Liver (tissue), 3 donors: ENCODE measurements at regions not wholly inside any gene's neighbourhood (a gene's known extent, or its start where the extent isn't known, plus 50 kb on each side); places are given as distances from the start of the nearest gene placed in this dataset.

Experiments
- FOXA1 ChIP-seq: IDR thresholded peaks from 2 replicates; pipeline ENCODE4 v1.6.1; 2016; ENCODE audit warnings: antibody characterized with exemption
- JUND ChIP-seq, 2 donors: IDR thresholded peaks; 2 replicates each; pipeline ENCODE4 v1.6.1; 2016; ENCODE audit warnings: antibody characterized with exemption in 2 of 2
- TF ChIP-seq, protein P1 (sequence below): fragments of 150-350 bp; IDR thresholded peaks from 2 replicates; pipeline ENCODE4 v1.5.1; 2017; ENCODE audit warnings: improper control_type of control experiment, low read depth, low read length; ENCODE audit not compliant: missing input control
- TF ChIP-seq, protein P2 (sequence below): IDR thresholded peaks from 2 replicates; pipeline ENCODE4 v1.6.1; 2016; ENCODE audit warnings: antibody characterized with exemption, mild to moderate bottlenecking
- donor health status: healthy.
- donor health status: healthy.

DNA sequence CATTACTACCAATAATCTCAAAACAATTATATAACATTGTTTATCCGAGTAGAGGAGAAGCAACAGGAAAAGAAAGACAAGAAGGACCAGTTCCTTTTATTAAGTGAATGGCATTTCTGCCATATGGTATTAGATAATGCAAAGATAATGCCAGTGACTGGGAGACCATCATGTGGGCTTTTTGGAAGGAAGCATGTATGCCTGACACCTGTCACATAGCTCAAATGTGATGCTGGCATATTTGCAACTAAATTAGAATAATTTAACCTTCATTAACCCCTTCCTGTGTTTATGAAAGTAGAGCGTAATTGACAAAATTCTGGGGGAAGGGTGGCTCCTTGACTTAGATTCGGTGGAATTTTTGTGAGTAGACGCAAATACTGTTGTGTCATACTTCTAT is 733.0 kb downstream of the TUSC7 start:
- no peak for TF ChIP-seq FOXA1
- TF ChIP-seq, protein P1, sequence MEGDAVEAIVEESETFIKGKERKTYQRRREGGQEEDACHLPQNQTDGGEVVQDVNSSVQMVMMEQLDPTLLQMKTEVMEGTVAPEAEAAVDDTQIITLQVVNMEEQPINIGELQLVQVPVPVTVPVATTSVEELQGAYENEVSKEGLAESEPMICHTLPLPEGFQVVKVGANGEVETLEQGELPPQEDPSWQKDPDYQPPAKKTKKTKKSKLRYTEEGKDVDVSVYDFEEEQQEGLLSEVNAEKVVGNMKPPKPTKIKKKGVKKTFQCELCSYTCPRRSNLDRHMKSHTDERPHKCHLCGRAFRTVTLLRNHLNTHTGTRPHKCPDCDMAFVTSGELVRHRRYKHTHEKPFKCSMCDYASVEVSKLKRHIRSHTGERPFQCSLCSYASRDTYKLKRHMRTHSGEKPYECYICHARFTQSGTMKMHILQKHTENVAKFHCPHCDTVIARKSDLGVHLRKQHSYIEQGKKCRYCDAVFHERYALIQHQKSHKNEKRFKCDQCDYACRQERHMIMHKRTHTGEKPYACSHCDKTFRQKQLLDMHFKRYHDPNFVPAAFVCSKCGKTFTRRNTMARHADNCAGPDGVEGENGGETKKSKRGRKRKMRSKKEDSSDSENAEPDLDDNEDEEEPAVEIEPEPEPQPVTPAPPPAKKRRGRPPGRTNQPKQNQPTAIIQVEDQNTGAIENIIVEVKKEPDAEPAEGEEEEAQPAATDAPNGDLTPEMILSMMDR: no peak
- TF ChIP-seq JUND (IDR thresholded peaks at IDR 0.05): no peak
- TF ChIP-seq, protein P2, sequence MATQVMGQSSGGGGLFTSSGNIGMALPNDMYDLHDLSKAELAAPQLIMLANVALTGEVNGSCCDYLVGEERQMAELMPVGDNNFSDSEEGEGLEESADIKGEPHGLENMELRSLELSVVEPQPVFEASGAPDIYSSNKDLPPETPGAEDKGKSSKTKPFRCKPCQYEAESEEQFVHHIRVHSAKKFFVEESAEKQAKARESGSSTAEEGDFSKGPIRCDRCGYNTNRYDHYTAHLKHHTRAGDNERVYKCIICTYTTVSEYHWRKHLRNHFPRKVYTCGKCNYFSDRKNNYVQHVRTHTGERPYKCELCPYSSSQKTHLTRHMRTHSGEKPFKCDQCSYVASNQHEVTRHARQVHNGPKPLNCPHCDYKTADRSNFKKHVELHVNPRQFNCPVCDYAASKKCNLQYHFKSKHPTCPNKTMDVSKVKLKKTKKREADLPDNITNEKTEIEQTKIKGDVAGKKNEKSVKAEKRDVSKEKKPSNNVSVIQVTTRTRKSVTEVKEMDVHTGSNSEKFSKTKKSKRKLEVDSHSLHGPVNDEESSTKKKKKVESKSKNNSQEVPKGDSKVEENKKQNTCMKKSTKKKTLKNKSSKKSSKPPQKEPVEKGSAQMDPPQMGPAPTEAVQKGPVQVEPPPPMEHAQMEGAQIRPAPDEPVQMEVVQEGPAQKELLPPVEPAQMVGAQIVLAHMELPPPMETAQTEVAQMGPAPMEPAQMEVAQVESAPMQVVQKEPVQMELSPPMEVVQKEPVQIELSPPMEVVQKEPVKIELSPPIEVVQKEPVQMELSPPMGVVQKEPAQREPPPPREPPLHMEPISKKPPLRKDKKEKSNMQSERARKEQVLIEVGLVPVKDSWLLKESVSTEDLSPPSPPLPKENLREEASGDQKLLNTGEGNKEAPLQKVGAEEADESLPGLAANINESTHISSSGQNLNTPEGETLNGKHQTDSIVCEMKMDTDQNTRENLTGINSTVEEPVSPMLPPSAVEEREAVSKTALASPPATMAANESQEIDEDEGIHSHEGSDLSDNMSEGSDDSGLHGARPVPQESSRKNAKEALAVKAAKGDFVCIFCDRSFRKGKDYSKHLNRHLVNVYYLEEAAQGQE: no peak
